ENCODE measurements at regions not wholly inside any gene's neighbourhood (a gene's known extent, or its start where the extent isn't known, plus 50 kb on each side); places are given as distances from the start of the nearest gene placed in this dataset.

DNA sequence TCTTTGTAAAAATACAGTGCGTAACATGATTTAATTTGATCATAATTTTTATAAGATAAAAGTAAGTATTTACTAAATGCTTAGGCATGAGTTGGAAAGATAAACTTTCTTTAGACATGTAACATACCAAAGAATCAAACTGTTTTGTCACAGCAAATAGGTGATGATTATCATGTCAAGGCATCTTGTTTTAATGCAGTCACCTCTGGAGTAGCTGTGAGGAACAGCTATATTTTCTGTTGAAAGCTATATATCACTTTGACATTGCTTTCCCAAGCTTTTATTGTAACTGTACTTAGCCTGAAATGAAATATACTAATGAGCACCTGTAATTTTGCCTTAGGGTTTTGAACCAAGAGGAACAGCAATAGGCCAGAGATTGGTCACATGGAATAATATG, 151.9 kb downstream of the TLR5 start:
- Histone ChIP-seq H3K9me1 (replicated peaks; ENCODE audit: control insufficient read depth, extremely low read depth, insufficient read depth, low read length) (peaks cover 2% of the 10 kb centered on the region), H3K4me3 (replicated peaks in 1 of 3; ENCODE audit: insufficient read depth in 1 of 3, low read depth in 1 of 3, low read length in 3 of 3) (no peak overlapping the region), H3K36me3 (ENCODE audit: control insufficient read depth in 2 of 2, extremely low read depth in 1 of 2, insufficient read depth in 2 of 2, low read length in 2 of 2) (no peaks in the 10 kb centered on the region), H4K20me1 (replicated peaks; ENCODE audit: control insufficient read depth, extremely low read depth, insufficient read depth, low read length) (no peaks in the 10 kb centered on the region), H3K9ac (replicated peaks; ENCODE audit: extremely low read depth, insufficient read depth, low read length) (no peak overlapping the region), H3K27me3 (ENCODE audit: control insufficient read depth in 2 of 2, insufficient read depth in 2 of 2, low read length in 2 of 2) (no peaks in the 10 kb centered on the region), H3K4me1 (ENCODE audit: control insufficient read depth, extremely low read depth, insufficient read depth, low read length) (peaks cover 30% of the 10 kb centered on the region), H3K4me2 (ENCODE audit: insufficient read depth, low read length) (no peak overlapping the region), H3K79me2 (ENCODE audit: control insufficient read depth, insufficient read depth, low read length) (no peaks in the 10 kb centered on the region), H3K27ac (ENCODE audit: insufficient read depth, low read depth, low read length) (no peak overlapping the region), H3K9me3 (replicated peaks; ENCODE audit: control insufficient read depth, insufficient read depth, low read length) (no peaks in the 10 kb centered on the region), H2AFZ (ENCODE audit: low read depth, low read length) (no peak overlapping the region)
- FAIRE-seq (no peak), DNase-seq (ENCODE audit: low read depth, low spot score) (no peak)
- ChIA-PET CTCF (interaction anchor here (0.5 to 0.7 kb wide), 2 partner anchors 152 to 167 kb away, joined by 3 read pairs; partner anchors contain the start of gene TLR5), POLR2A (no interaction called here)
- TF ChIP-seq EZH2 (IDR thresholded peaks at IDR 0.05; ENCODE audit: borderline replicate concordance, low read depth, low read length, severe bottlenecking): no peak
- no peak for TF ChIP-seq GATA2 (IDR thresholded peaks at IDR 0.05; ENCODE audit: insufficient read depth, insufficient read length, low read depth, low read length)
- no peak for TF ChIP-seq MYC (IDR thresholded peaks at IDR 0.05; ENCODE audit: low read depth, low read length)
- TF ChIP-seq JUN (IDR thresholded peaks at IDR 0.05; ENCODE audit: borderline replicate concordance, insufficient read depth, insufficient read length, low read depth): no peak
- TF ChIP-seq, protein P1, sequence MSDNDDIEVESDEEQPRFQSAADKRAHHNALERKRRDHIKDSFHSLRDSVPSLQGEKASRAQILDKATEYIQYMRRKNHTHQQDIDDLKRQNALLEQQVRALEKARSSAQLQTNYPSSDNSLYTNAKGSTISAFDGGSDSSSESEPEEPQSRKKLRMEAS (IDR thresholded peaks at IDR 0.05; ENCODE audit: insufficient read depth, insufficient read length): no peak
- dilution Hi-C loops (cut with MboI; ENCODE audit: extremely low pct_ligation_motif_present, low sequenced_read_pairs): no loop called here
- intact Hi-C loops (cut with micrococcal nuclease): loop anchor here (5.0 to 10.0 kb wide), 2 partner anchors 276 to 1501 kb away; partner anchors contain the start of genes AIDA and BROX
- BruUV-seq (replicated peaks): no TSS peak

GRCh38 chr1:222991908-222992307, 151.1 kb downstream of the TLR5 start:
- Histone ChIP-seq H4K20me1 (replicated peaks; ENCODE audit: control insufficient read depth, extremely low read depth, insufficient read depth, low read length) (no peaks in the 10 kb centered on the region), H3K9ac (replicated peaks; ENCODE audit: extremely low read depth, insufficient read depth, low read length) (no peak overlapping the region), H3K36me3 (ENCODE audit: control insufficient read depth in 2 of 2, extremely low read depth in 1 of 2, insufficient read depth in 2 of 2, low read length in 2 of 2) (no peaks in the 10 kb centered on the region), H3K27me3 (ENCODE audit: control insufficient read depth in 2 of 2, insufficient read depth in 2 of 2, low read length in 2 of 2) (no peaks in the 10 kb centered on the region), H3K9me3 (replicated peaks; ENCODE audit: control insufficient read depth, insufficient read depth, low read length) (no peaks in the 10 kb centered on the region), H3K4me3 (replicated peaks in 1 of 3; ENCODE audit: insufficient read depth in 1 of 3, low read depth in 1 of 3, low read length in 3 of 3) (no peak overlapping the region), H2AFZ (ENCODE audit: low read depth, low read length) (no peak overlapping the region), H3K9me1 (replicated peaks; ENCODE audit: control insufficient read depth, extremely low read depth, insufficient read depth, low read length) (peaks cover 2% of the 10 kb centered on the region), H3K4me2 (ENCODE audit: insufficient read depth, low read length) (no peak overlapping the region), H3K4me1 (ENCODE audit: control insufficient read depth, extremely low read depth, insufficient read depth, low read length) (peaks cover 36% of the 10 kb centered on the region), H3K79me2 (ENCODE audit: control insufficient read depth, insufficient read depth, low read length) (no peaks in the 10 kb centered on the region), H3K27ac (ENCODE audit: insufficient read depth, low read depth, low read length) (no peak overlapping the region)
- BruUV-seq (replicated peaks): no TSS peak
- dilution Hi-C loops (cut with MboI; ENCODE audit: extremely low pct_ligation_motif_present, low sequenced_read_pairs) (no loop called here), intact Hi-C loops (cut with micrococcal nuclease) (loop anchor here (5.0 to 10.0 kb wide), 2 partner anchors 277 to 1500 kb away; partner anchors contain the start of genes AIDA and BROX)
- TF ChIP-seq MYC (IDR thresholded peaks at IDR 0.05; ENCODE audit: low read depth, low read length): no peak
- no peak for TF ChIP-seq POLR2A (IDR thresholded peaks at IDR 0.05; ENCODE audit: low read depth, low read length)
- DNase-seq (ENCODE audit: low read depth, low spot score): no peak
- no peak for FAIRE-seq
- ChIA-PET POLR2A (no interaction called here), CTCF (no interaction called here)
